NCI-H1694 (cell line): ENCODE measurements at regions not wholly inside any gene's neighbourhood (a gene's known extent, or its start where the extent isn't known, plus 50 kb on each side); places are given as distances from the start of the nearest gene placed in this dataset.
"Not testable (repeated sequence)": the region's sequence is repeated elsewhere in the genome, so short reads cannot be mapped to it uniquely, and the experiment has no call there.

Experiments
- DNase-seq: peaks from one replicate; lab custom pipeline; 2025; lab: John Stamatoyannopoulos, UW

DNA sequence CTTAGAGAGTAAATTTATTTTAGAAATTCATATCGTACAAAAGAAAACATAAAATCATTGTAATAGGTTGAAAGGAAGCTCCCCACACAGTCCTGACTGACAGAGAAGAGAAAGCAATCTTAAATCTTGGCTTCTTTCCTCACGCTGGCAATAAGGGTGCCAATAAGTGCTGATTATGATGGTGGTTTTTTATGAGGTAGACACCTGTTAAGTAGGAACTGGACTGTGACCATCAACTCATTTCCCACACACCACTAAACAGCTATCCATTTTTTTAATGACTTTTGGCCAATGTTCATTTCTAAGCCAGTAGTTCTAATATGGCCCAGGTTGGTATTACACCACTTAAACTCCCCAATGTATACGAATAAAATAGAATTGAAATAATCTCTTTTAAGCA lies 893.5 kb upstream of the NUDT12 start:
- no peak for DNase-seq

- no peak for DNase-seq
Observed at GRCh38 chr5:104452550-104452949, 890.0 kb upstream of the NUDT12 start.

DNA sequence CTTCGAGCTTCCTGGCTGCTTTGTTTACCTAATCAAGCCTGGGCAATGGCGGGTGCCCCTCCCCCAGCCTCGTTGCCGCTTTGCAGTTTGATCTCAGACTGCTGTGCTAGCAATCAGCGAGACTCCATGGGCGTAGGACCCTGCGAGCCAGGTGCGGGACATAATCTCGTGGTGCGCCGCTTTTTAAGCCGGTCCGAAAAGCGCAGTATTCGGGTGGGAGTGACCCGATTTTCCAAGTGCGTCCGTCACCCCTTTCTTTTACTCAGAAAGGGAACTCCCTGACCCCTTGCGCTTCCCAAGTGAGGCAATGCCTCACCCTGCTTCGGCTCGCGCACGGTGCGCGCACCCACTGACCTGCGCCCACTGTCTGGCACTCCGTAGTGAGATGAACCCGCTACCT lies 889.3 kb upstream of the NUDT12 start:
- DNase-seq: not testable (repeated sequence)

DNA sequence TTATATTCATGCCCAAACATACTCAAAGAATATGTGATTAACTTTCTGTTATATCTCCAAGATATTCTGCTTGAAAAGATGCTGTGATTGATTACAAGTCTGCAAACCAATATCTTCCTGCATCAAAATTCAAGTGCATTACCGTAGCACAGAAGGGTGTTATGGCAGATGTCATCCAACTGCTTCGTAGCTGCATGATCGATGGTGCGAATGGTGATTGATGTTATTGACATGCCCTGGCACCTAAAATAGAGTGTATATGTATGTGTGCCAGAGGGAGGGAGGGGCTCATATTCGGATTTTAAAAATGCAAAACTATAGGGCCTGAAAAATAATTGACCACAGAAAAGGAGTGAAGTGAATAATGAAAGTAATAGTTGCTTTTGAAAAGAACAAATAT lies 882.1 kb upstream of the NUDT12 start:
- DNase-seq: no peak

DNA sequence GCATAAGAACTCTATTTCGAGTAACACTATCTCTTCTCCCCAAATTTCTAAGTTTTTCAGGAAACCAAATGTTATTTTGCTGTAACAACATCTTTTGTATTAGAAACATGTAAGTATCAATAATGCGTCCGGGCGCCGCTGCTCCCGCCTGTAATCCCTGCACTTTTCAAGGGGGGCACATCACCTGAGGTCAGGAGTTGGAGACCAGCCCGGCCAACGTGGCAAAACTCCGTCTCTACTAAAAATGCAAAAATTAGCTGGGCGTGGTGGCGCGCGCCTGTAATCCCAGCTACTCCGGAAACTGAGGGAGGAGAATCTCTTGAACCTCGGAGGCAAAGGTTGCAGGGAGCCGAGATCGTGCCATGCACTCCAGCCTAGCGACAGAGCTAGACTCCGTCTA lies 881.1 kb upstream of the NUDT12 start:
- DNase-seq: no peak

GRCh38 chr5:104431981-104432380 lies 869.4 kb upstream of the NUDT12 start:
- peak; percentile 97 for DNase-seq

DNA sequence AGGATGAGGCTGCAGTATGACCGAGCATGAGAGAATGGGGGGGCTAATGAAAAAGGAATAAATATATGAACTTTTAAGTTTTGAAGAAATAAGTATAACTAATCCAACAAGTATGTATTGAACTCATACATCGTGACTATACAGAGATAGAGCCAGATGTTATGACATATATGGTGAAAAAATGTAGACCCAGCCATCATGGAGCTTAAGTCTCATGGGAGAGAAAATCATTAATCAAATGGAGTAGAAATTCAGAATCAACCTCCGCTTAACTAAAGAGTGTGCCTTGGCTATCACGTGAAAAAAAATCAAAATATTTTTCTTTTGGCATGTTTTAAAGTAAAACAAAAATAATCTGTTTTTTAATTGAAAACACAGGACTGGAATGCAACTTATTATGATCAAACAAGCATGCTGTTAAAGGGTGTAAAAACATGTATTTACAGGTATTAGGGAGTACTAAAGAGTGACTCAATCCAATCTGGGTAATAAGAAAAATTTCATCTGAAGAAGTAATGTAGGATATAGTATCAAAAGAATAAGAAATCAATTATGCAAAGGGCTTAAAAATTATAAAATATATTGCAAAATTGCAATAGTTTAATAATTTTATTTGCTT lies 868.5 kb upstream of the NUDT12 start:
- no peak for DNase-seq

- DNase-seq: no peak
Observed at GRCh38 chr5:104429911-104430310, 867.3 kb upstream of the NUDT12 start.

- no peak for DNase-seq
Observed at GRCh38 chr5:104421431-104421830, 858.8 kb upstream of the NUDT12 start.

DNA sequence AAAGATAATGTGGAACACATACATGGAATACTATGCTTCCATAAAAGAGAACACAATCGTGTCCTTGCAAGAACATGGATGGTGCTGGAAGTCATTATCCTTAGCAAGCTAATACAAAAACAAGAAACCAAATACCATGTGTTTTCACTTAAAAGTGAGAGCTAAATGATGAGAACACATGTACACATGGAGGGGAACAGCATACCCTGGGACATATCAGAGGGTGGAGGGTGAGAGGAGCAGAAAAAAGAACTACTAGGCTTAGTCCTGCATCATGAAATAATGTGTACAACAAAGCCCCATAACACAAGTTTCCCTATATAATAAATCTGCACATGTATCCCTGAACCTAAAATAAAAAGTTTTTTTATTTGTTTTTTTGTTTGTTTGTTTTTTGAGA lies 855.5 kb upstream of the NUDT12 start:
- no peak for DNase-seq

DNA sequence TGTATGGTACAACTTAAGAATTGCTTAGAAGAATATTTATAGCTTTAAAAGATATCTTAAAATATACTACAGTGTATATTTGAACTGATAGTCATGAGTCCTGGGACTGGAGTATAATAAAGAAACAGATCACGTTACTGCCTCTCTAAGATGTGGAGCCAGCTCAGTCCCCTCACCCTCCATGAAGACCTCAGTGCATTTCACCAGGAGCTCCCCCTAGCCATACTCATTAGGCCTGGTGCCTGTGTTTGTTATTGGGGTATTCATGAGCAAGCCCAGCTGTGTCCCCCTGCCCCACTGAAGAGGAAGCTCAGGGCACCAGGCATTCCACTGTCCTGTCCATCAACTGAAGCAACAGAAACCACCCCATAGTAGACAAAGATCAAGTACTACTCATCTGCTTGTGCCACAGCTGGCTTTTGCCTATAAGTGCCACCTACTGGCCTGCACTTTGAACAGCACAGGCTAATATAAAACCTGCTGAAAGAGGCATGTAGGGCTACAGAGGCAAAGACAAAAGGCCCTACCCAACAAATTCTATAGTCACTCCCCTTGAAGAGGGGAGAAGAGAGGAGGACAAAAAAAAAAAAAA lies 850.2 kb upstream of the NUDT12 start:
- DNase-seq: no peak

DNA sequence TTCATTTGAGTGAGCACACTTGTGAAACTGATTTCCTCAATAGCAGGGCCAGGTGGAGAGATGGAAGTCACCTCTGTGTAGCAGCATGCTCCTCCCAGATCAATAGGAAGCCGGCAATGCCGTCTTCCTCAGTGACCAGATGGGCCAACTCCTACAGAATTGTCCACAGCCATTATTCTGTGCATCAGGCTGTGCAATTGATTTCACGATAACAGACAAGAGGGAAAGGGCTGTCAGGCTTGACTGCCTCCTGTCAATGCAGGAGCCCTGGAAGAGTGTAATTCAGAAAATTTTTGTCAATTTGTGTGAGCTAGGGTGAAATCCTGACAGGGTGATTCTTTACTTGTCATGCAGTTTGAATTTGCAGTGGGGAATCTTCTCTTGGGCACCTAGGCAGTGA lies 838.4 kb upstream of the NUDT12 start:
- DNase-seq: no peak

- no peak for DNase-seq
Observed at GRCh38 chr5:104385906-104386305, 823.3 kb upstream of the NUDT12 start.

DNA sequence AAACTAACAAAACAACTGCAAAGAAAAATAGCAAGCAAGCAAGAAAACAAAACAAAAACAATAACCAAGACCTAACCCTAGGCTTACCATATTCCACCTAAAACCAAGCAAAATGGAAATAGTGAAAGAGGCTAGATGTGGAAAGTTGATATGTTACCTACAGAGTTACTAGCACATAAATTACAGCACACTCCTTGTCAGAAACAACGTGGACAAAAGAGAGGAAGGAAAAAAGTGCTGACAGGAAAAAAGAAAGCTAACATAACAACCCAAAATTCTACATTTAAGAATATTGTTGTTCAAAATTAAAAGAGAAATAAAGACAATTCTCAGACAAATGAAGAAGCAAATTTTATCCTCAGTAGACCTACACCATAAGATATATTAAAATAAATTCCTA lies 812.8 kb upstream of the NUDT12 start:
- no peak for DNase-seq

- no peak for DNase-seq
Observed at GRCh38 chr5:104372796-104373195, 810.2 kb upstream of the NUDT12 start.

DNA sequence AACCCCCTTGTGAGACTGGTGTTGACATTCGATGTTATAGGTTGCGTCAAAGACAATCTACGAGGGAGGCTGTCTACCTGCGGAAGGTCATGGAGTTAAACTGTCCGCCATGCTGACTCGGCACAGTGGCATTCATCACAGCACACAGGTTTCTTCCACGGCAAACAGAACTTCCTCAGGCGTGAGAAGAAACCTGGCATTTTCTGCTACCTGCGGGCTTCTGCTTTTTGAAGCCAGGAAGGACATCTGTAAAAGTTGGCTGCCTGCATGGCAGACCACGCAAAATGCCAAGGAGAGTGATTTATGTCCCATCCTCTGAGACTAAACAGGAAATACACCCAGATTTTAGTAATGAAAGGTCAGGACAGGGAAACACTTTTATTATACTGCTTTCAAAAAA lies 809.8 kb upstream of the NUDT12 start:
- DNase-seq: no peak

GRCh38 chr5:104370523-104370922 lies 807.9 kb upstream of the NUDT12 start:
- DNase-seq: no peak

DNA sequence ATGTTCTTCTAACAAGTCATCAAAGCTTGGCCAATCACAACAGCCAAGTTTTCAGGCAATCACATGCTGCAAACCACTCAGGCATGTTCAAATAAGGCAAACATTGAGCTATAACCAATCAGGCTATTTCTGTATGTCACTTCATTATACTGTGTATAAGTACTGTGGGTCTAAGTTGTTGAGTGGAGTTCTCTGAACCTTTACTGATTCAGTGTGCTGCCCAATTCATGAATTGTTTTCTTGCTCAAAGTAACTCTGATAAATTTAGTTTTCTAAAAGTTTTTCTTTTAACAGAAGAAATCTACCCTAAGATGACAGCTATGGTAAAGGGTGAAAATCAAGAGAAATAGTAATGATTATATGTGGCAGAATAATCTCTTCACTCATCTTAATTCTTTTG lies 805.4 kb upstream of the NUDT12 start:
- DNase-seq: no peak

DNA sequence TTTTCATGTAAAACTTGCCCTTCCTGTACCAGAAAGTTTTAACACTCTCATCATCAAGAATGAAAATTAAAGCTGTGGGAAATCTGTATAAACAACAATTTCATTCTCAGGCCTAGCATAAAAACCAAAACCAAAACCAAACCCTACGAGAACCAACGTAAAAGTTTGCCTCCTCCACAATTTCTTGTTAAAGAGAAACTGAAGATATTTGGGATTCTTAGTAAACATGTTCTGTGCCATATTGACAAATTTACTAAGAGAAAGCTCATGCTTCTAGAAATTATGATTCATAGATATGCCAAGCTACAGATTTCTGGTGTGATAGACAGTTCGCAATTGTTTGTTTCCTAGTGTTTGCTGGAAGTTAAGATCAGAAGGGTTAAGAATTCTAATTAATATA lies 801.0 kb upstream of the NUDT12 start:
- DNase-seq: no peak

- DNase-seq: no peak
Observed at GRCh38 chr5:104361932-104362331, 799.3 kb upstream of the NUDT12 start.

GRCh38 chr5:104355350-104355749 lies 792.8 kb upstream of the NUDT12 start:
- no peak for DNase-seq

GRCh38 chr5:104353371-104353770 lies 790.8 kb upstream of the NUDT12 start:
- DNase-seq: no peak

- no peak for DNase-seq
Observed at GRCh38 chr5:104352954-104353353, 790.4 kb upstream of the NUDT12 start.

DNA sequence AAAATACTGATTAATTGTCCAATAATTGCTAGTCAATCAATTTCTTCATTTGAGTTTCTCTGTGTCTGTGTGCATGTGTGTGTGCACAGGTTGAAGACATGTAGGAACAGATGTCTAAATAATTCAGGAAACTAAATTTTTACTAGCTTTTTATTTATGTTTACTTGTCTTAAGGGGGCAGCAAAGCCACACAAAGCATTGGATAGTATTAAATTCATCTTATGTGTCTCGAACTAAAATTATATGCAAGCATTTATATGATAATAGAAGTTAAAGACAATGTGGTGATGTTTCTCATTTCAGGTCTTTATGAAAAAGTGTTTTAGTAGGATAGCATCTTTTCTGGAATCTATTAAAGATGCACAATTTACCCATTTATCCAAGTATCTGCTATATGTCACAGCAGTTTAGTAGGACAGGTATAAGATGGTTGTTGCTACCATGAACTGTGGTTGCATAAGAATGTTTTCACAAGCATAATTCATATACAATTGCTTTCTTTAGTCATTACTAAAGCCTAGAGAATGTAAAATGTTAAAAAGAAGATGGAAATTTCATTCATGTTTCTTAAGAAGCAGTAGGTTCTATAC lies 784.6 kb upstream of the NUDT12 start:
- peak; percentile 15 for DNase-seq
